ENCODE measurements at regions not wholly inside any gene's neighbourhood (a gene's known extent, or its start where the extent isn't known, plus 50 kb on each side); places are given as distances from the start of the nearest gene placed in this dataset.

DNA sequence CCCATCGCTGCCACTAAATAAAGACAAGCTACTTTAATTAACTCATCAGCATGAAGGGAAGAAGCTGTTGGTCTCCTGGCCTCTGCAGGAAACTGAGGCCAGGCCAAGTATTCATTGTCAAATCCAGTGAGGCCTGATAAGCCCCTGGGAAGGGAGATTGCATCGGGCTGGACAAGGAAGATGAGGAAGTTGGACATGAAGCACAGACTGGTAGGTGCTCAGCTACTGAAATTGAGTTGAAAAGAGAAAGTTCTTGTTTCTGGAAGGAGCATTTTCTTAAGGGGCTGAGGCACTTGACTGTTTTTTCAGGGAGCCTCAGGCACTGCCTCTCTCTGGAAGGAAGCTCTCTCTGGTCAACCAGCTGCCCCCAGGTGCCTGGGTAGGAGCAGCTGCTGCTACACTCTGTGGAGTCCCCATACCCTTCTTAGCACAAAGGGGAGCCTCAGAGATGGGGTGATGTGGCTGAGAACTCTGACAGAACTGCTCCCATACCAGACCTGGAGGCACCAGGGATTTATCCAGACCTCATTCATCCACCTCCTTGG lies 90.3 kb upstream of the IKZF1 start:
- TF ChIP-seq, protein P1, sequence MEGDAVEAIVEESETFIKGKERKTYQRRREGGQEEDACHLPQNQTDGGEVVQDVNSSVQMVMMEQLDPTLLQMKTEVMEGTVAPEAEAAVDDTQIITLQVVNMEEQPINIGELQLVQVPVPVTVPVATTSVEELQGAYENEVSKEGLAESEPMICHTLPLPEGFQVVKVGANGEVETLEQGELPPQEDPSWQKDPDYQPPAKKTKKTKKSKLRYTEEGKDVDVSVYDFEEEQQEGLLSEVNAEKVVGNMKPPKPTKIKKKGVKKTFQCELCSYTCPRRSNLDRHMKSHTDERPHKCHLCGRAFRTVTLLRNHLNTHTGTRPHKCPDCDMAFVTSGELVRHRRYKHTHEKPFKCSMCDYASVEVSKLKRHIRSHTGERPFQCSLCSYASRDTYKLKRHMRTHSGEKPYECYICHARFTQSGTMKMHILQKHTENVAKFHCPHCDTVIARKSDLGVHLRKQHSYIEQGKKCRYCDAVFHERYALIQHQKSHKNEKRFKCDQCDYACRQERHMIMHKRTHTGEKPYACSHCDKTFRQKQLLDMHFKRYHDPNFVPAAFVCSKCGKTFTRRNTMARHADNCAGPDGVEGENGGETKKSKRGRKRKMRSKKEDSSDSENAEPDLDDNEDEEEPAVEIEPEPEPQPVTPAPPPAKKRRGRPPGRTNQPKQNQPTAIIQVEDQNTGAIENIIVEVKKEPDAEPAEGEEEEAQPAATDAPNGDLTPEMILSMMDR (IDR thresholded peaks at IDR 0.05), result no peak
- TF ChIP-seq SIN3A (IDR thresholded peaks at IDR 0.05; ENCODE audit: borderline replicate concordance, insufficient read depth, low read depth, low read length), result no peak
- TF ChIP-seq POLR2AphosphoS5 (IDR thresholded peaks at IDR 0.05; ENCODE audit: low read depth, low read length), result no peak
- TF ChIP-seq, protein P2, sequence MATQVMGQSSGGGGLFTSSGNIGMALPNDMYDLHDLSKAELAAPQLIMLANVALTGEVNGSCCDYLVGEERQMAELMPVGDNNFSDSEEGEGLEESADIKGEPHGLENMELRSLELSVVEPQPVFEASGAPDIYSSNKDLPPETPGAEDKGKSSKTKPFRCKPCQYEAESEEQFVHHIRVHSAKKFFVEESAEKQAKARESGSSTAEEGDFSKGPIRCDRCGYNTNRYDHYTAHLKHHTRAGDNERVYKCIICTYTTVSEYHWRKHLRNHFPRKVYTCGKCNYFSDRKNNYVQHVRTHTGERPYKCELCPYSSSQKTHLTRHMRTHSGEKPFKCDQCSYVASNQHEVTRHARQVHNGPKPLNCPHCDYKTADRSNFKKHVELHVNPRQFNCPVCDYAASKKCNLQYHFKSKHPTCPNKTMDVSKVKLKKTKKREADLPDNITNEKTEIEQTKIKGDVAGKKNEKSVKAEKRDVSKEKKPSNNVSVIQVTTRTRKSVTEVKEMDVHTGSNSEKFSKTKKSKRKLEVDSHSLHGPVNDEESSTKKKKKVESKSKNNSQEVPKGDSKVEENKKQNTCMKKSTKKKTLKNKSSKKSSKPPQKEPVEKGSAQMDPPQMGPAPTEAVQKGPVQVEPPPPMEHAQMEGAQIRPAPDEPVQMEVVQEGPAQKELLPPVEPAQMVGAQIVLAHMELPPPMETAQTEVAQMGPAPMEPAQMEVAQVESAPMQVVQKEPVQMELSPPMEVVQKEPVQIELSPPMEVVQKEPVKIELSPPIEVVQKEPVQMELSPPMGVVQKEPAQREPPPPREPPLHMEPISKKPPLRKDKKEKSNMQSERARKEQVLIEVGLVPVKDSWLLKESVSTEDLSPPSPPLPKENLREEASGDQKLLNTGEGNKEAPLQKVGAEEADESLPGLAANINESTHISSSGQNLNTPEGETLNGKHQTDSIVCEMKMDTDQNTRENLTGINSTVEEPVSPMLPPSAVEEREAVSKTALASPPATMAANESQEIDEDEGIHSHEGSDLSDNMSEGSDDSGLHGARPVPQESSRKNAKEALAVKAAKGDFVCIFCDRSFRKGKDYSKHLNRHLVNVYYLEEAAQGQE (IDR thresholded peaks at IDR 0.05; ENCODE audit: insufficient read depth in 1 of 2, low read depth in 2 of 2, low read length in 1 of 2), result no peak
- no peak for TF ChIP-seq TCF7L2 (IDR thresholded peaks at IDR 0.05; ENCODE audit: low read depth, low read length)
- H3K27me3 ChIP-seq (ENCODE audit: control insufficient read depth, insufficient read depth, low read length), result peaks cover 11% of the 10 kb centered on the region; the same call in 1 of the 2 replicates
- in situ Hi-C loops (cut with HindIII; ENCODE audit: low pct_unique_long_range_greater_than_20kb, low sequenced_read_pairs), result no loop called here
- ChIA-PET POLR2A (no interaction called here), CTCF (no interaction called here)
- no peak for ATAC-seq
- no peak for DNase-seq (ENCODE audit: low read depth, low spot score)
- no TSS peak for BruUV-seq (replicated peaks)
- intact Hi-C loops (cut with micrococcal nuclease; ENCODE audit: unreplicated experiment), result no loop called here
- H3K4me3 ChIP-seq (ENCODE audit: low read depth in 2 of 2, low read length in 2 of 2), result no peak overlapping the region
- no peaks in the 10 kb centered on the region for H3K4me1 ChIP-seq (ENCODE audit: control insufficient read depth, insufficient read depth, low read length)
- H3K36me3 ChIP-seq (ENCODE audit: control insufficient read depth, insufficient read depth, low read length), result no peaks in the 10 kb centered on the region
- H3K27ac ChIP-seq (ENCODE audit: low read length), result no peak overlapping the region
- no peaks in the 10 kb centered on the region for H3K9me3 ChIP-seq (ENCODE audit: control insufficient read depth, insufficient read depth, low read depth, low read length)

DNA sequence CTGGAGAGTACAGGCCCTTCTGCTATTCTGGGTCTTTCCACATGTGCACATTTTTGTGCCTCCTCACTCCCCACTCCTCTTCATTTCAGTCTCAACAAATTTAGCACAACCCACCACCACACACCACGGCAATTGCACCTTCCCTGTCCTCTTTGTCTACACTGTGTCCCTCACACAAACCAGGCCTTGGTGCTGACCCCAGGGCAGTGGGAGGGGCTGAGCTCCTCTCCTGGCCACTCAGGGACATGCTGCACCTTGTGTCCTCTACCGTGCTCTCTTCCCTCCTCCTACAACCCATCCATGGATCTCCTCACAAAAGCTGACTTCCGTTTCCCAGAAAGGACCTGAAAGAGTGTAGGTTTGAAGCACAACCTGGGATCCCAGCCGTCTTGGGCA lies 90.9 kb upstream of the IKZF1 start:
- Histone ChIP-seq H3K4me3 (ENCODE audit: low read depth in 2 of 2, low read length in 2 of 2) (no peak overlapping the region), H3K9me3 (ENCODE audit: control insufficient read depth, insufficient read depth, low read depth, low read length) (no peaks in the 10 kb centered on the region), H3K4me1 (ENCODE audit: control insufficient read depth, insufficient read depth, low read length) (no peaks in the 10 kb centered on the region), H3K36me3 (ENCODE audit: control insufficient read depth, insufficient read depth, low read length) (no peaks in the 10 kb centered on the region), H3K27me3 (ENCODE audit: control insufficient read depth, insufficient read depth, low read length) (peaks cover 11% of the 10 kb centered on the region; the same call in 1 of the 2 replicates), H3K27ac (ENCODE audit: low read length) (no peak overlapping the region)
- ATAC-seq, result no peak
- no TSS peak for BruUV-seq (replicated peaks)
- POLR2A ChIA-PET, result no interaction called here
- TF ChIP-seq, protein P1 (IDR thresholded peaks at IDR 0.05), result no peak
- TF ChIP-seq, protein P2 (IDR thresholded peaks at IDR 0.05; ENCODE audit: insufficient read depth in 1 of 2, low read depth in 2 of 2, low read length in 1 of 2), result no peak
- no peak for TF ChIP-seq POLR2AphosphoS5 (IDR thresholded peaks at IDR 0.05; ENCODE audit: low read depth, low read length)
- no peak for TF ChIP-seq TCF7L2 (IDR thresholded peaks at IDR 0.05; ENCODE audit: low read depth, low read length)
- no peak for TF ChIP-seq SIN3A (IDR thresholded peaks at IDR 0.05; ENCODE audit: borderline replicate concordance, insufficient read depth, low read depth, low read length)
- no peak for DNase-seq (ENCODE audit: low read depth, low spot score)
- intact Hi-C loops (cut with micrococcal nuclease; ENCODE audit: unreplicated experiment), result no loop called here
- CTCF ChIA-PET, result no interaction called here
- in situ Hi-C loops (cut with HindIII; ENCODE audit: low pct_unique_long_range_greater_than_20kb, low sequenced_read_pairs), result no loop called here
